ENCODE measurements at regions not wholly inside any gene's neighbourhood (a gene's known extent, or its start where the extent isn't known, plus 50 kb on each side); places are given as distances from the start of the nearest gene placed in this dataset.

DNA sequence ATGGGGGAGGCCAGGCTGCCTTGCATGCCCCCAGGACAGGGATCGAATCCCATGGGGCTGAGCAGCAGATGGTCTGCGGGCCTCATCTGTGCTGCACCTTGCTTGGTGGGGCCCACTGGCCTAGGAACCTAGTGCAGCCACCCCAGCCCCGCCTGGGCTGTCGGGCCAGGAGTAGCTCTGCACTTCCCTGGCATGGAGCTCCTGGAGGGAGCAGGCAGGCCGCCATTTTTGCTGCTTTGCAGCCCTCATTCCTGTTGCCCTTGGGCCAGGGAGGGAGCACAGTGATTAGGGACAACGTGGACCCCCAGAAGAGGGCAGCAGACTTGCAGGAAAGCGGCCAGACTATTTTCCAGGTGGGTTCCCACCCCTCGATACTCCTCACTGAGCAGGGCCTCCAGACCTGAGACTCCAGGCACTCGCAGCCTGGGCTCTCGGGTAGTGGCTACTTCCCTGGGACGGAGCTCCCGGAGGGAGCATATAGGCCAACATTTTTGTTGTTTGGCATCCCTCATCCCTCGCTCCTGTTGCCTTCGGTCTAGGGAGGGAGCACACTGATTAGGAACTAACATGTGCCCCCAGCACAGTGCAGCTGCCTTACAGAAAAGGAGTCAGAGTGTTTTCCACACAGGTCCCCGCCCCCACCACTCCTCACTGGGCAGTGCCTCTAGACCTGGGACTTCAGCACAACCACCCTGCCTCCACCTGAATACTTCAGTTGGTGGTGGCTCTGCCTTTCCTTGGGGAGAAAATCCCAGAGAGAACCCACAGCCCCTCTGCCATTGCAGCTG lies 99.5 kb downstream of the MAIP1 start:
- no peak for DNase-seq

DNA sequence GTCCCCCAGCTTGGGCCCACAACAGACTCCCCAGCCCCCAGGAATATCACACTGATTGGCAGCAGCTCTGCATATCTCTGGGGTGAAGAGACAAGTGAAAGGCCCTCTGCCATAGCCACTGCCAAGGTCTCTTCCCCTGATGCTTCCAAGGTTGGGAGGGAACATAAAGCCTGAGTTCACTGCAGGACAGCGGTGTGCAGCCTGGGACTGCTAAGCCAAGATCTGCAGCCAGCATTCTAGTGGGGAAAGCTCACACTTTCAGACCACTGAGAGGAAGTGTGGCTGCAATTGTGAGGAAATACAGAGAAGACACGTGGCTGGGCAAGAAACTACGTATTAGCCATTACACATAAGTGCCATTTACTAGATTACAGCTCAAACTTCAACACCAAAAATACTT lies 100.7 kb downstream of the MAIP1 start:
- no peak for DNase-seq

DNA sequence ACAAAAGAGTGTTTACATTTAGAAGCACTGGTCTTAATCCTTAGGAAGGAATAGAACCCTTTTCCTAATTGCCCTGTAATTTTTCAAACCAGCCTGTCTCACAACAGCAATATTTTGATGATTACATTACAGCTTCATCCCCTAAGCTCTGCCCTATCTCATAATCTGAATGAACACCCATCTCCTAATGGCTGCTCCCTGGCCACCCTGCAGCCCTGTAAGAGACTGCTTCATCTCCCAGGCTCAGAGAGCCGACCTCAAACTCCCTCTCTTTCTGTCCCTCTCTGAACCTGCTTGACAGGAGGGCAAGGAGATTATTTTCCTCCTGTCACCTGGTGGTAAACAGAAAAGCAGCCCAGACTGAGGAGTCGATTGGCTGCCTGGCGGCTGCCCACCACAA lies 107.8 kb downstream of the MAIP1 start:
- no peak for DNase-seq

DNA sequence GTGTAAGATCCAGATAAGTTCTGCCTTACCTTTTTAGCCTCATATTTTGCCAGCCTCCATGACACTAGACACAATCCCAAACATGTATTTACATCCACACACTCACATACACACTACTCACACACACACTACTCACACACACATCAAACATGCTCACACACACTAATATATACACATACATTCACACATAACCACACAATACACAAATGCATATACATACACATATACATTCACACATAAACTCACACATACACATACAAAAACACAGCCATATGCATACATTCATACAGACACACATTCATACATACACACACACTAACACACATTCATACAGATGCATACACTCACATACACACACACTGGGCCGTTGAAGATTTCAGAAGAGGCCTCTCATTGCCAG lies 109.5 kb downstream of the MAIP1 start:
- no peak for DNase-seq

DNA sequence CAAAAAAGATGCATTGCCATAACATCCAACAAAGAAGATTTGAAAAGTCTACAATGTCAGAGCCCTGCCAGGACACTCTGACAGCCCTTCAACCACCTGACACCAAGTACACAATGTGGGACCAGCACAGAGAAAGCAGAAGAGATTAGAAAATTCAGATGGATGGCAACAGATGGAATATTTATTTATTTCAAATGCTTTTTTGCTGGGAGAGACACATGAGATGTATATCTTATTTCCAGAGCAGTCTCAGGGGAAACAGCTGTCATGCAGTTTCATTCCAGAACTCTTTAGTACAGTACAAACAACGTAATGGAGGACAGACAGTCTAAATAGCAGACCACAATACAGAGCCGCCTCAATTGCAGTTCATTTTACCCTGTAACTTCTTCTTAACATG lies 110.1 kb downstream of the MAIP1 start:
- no peak for DNase-seq

DNA sequence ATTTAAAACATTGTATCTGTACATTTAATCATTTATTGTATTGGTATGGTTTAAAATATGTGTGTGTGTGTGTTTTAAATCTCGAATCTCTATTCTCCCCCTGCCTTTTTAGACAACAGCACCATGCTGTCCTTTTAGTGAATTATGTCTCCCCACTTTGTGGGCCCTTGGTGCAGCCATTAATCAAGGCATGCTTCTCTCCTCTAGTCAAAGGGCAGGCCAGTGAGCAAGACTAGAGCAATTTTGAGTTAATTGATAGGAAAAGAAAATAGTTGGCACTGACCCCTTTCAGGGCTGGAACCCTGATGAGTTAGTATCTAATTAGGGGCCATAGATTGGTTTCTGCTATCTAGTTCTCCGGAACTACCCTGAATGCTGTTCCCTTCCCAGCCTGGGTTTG lies 111.0 kb downstream of the MAIP1 start:
- no peak for DNase-seq

DNA sequence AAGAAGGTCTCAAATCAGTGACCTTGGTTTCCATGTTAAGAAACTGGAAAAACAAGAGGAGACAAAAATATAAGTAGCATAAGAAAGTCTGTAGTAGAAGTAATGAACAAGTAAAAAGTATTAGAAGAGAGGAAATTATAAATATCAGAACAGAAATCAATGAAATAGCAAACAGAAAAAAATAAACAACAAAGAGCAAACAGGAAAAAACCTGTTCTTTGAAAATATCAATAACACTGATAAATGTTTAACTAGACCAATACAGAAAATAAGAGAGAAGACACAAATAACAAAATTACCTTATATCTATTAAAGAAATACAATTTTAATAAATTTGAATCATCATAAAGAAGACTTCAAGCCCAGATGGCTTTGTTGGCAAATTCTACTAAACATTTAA lies 113.3 kb downstream of the MAIP1 start:
- DNase-seq = no peak

DNA sequence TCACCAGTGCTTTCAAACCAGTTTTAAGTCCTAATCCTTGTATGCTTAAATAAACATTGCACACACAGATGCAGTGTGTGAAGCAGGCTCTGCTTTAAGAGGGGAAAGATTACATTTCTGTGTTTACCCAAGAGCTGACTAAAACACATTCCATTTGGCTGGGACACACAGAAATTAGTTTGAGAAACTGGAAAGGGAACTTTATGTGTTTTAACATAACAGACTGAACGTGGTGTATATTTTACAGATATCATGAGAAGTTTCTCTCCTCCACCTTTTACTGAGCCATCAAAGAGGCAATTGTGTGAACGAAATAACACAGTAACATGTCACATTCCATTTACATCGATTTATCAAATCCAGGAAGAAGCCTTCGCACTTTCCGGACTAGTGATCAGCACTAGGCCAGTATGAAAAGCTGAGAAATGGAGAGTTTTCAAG lies 121.8 kb downstream of the MAIP1 start:
- no peak for DNase-seq

DNA sequence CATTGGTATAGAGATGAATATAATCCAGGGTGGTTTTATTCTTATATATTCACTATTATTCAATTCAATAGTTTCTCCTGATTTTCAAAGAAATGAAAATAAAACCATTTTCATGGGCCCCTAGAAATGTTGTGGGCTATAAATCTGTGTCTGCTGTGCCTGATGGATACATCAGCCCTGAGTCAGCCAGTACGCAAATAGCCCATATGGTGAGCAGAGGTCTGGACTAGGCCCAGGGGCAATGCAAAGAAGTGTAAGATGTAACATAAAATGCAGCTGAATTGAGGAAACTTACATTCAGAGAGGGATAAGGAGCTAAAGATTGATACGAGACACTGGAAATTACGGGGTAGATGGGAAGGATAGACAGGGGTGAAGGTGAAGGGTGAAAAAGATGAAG lies 122.5 kb downstream of the MAIP1 start:
- no peak for DNase-seq

DNA sequence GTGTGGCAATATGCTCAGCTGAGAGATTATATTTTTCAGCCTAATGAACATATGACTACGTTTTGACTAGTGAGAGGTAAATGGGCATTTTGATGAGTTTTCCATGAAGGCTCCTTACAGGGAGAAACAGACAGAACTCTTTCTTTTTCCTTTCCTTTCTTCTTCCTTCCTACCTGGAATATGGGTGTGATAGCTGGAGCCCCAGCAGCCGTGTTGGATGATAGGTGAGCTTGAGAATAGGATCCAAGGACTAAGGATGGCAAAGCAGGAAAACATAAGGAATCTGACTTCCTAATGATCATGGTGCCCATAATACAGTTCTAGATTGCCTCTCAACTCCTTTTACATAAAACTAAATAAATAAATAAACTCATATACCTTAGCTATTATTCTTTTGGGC lies 124.0 kb downstream of the MAIP1 start:
- no peak for DNase-seq

DNA sequence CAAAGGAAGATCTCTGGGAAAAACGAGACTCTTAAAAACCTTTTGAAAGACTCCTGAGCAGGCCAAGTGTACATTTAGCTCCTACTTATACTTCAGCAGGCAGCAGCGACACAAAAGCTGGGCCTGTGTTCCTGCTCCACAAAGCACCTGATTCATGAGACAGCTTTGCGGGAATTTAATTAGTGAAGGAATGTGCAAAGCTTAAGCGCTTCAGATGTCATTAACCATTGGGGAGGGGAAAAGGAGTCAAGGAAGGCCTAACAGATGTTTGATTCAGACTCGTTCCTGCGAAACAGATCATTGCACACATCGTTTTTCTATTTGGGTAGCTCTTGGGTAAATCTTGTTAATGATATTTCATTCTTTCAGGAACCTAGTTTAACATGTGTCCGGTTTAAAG lies 125.9 kb downstream of the MAIP1 start:
- no peak for DNase-seq

DNA sequence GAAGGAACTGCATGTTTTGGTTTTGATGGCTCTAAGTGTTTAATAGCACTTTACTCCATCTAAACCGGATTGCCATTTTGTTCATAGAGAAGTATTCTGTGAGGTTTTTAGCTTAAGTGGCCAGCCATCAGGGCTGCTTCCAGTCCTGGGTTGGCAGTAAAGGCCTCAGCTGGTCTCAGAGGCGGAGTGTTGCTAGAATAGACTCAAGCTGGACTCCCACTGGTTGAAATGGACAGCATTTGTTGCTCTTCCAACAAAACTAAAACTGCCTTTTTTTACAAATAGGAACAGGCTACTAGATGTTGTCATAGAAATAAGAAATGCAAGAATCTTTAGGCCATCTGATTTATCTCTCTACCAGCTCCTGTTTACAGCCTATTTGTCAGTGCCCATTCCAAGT lies 126.4 kb downstream of the MAIP1 start:
- no peak for DNase-seq

DNA sequence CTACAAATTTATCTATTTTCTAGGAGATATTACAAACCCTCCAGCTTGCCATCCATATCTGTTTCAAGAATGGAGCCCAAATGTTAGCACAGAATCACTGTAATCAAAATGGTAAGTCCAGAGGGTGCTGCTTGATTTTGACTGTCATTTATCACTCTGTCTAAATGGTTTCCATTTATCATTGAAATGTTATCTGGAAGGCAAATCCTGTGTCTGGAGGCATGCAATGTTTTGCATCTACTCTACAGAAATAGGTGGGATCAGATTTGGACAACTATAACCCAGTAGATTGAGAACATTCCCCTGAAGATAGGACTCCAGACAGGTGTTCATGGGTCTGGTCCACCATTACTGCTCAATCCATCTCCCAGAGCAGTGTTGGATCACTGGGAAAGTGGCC lies 128.7 kb downstream of the MAIP1 start:
- no peak for DNase-seq

DNA sequence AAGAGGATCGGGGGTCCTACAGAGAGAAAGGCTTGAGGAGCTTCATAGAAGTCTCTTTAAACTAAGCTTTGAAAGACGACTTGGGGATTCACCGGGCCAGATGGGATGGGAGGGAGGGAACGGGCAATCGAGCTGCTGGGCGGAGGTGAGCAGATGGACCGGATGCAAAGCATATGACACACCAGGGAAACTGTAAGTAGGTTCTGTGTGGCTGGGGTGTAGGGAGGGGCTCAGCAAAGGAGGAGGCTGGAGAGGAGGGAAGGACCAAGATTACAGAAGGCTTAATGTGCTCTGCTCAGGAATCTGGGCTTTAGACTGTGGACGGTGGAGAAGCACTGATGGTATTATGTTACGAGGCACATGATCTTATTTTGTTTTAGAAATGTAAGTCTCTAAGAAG lies 131.5 kb downstream of the MAIP1 start:
- no peak for DNase-seq

DNA sequence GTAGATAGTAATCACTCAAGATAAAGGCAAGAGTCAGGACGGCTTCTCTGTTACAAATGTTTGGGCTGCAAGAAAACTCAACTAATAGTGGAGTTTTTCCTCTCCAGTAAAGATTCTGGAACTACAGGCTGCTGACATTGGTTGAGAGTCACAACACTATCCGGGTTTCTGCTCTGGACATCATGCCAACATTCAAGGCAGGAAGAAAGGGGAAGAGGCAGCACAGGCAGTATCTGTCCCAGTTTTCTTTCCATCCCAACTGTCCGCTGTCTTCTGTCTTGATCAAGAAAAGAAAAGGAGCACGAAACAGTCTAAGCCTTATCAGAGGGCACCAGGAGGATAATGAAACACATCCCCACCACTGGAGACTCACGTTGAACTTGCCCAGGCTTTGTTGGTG lies 132.1 kb downstream of the MAIP1 start:
- no peak for DNase-seq

DNA sequence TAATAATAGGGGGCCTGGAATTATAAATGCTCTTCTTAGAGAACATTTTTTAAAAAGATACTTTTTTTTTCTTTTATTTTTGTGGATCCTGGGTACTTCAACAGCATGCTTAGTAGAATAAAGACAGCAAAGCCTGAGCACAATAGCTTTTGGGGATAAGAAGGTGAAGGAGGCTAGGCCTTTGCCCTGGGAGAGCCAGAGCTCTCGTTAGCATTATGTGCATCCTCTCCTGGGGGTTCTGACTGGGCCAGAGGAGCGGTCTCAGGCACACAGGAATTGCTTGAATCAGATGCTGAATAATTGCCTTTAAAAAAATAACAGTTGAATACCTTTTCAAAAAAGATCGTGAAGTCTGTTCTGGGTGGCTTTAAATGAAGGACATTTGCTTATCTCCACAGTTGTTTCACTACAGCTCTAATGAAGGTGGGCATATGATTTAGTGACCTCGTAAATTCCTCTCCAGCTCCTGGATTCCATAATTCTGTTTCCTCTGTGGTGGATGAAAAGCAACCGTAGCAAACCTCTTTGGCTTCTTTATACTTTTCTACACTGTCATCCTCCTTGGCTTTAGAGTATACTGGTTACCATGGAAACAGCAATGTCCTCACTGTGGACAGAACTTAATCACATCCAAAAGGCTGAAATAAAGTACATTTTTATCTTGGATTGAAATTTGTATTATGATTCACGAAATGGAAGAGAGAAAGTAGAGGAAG lies 133.8 kb downstream of the MAIP1 start:
- DNase-seq = no peak

DNA sequence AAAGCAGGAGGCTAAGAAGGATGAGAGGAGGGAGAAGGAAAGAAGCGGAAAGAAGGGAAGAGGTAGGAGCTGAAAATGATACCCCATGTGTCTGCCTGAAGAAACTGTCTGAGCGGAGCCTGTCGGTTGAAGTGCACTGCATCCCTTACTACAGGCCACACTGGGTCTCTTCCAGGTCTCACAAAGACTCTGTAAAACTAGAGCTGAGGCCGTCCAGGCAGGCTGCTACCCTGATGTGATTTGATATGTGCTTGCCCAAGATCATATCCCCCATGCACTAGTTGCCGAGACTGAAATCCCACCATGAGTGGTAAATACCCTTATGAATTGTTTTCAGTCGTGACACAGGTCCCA lies 134.4 kb downstream of the MAIP1 start:
- DNase-seq = no peak

DNA sequence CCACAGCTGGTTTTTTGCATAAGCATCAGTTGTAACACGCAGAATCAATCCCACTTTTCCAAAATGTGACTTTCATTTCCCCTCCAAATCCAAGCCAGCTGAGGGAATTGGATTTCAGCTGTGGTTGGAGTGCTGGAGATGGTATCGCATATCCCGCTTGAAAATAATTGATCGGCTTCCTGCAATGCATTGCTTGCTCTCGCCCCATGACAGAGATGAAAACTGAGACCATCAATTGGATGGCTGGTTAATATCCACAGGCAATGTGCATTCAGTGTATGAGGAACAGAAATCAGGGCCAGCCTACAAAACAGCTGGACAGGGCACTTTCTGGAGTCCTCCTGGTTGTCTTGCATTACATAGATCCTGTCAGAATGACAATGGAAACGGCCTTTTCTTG lies 135.3 kb downstream of the MAIP1 start:
- no peak for DNase-seq

DNA sequence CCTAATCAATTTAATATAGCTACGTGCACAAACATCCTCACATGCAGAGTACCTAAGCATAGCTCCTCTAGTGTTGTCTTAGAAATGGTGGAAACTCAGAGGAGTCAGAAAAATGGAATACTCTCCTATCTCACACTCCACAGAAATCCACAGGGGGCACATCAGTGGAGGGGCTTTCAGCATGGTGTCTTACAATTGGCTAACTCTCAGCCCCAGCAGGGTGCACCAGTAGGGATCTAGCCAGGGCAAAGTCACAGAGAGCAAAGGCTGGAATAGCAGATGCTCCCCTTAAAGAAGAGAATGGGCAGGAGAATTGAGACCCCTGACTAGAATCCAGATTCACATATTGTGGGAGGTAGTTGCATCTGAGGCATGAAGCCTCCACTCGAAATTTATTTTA lies 135.7 kb downstream of the MAIP1 start:
- no peak for DNase-seq

DNA sequence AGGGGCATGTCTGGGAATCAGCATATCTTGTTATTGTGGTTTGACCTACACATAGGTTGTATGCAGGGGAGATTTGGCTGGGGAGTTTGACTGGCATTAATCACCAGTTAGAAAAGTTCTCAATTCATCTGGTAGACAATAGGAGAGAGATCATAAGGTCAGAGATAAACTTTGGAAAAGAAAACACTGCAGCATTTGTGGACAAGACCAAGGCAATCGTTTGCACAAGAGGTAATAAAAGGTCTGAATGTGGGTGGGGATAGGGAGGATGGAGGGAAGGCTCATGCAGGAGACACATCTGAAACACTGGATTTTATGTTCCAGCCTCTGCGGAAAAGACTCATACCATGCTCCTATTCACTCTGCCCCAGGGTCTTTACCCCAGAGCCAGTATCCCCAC lies 136.9 kb downstream of the MAIP1 start:
- no peak for DNase-seq

DNA sequence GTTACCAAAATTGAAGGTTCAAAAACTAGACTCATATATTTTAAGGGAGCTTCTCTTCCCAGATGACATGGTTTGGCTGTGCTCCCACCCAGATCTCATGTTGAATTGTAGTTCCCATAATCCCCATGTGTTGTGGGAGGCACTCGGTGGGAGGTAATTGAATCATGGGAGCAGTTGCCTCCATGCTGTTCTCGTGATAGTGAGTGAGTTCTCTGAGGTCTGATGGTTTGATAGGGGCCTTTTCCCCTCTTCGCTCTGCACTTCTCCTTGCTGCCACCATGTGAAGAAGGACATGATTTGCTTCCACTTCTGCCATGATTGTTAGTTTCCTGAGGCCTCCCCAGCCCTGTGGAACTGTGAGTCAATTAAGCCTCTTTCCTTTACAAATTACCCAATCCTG lies 140.1 kb downstream of the MAIP1 start:
- no peak for DNase-seq

DNA sequence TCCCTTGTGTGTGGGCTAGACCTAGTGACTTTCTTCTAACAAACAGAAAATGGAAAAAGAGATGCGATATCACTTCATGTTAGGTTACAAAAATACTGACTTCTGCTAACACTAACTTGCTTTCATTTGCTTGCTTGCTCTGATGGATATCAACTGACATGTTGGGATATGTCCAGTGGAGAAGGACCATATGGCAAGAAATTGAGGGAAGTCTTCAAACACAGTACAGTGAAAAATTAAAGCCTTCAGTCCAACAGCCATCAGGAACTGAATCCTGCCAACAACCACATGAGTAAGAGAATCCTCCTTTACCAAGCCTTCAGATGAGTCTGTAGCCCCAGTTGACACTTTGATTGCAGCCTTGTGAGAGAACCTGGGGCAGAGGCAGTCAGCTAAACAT lies 143.9 kb downstream of the MAIP1 start:
- DNase-seq = no peak

DNA sequence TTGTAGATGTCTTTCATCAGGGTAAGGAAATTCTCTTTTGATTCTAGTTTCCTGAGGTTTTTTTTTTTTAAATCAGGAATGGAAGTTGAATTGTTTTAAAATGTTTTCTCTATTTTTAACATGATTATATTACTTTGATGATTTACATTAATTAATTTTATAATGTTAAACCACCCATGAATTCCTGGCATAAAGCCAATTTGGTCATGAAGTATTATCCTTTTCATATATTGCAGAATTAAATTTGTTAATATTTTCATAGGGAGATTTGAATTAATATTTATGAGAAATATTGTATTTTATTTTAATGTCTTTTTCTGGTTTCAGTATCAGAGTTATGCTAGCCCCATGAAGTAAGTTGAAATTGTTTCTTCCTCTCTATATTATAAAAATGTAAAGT lies 144.6 kb downstream of the MAIP1 start:
- no peak for DNase-seq

DNA sequence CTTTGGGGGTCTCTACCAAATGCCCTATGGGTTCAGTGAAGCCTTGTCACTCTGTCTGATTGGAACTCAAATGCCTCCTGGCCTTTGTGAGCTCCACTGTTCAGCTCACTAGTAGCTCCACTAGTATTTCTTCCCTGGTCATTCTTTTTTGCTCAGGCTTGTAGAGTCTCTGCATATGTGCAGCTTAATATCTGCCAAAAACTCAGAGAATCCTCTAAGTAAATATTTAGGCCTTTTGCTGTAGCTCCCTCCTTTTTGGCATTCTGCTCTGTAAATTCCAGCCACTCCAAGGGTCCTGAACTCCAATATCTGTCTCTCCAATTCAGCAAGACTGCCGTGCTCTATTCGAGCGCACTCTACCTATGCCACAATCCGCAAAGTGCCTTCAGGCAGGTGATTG lies 146.5 kb downstream of the MAIP1 start:
- DNase-seq = no peak

DNA sequence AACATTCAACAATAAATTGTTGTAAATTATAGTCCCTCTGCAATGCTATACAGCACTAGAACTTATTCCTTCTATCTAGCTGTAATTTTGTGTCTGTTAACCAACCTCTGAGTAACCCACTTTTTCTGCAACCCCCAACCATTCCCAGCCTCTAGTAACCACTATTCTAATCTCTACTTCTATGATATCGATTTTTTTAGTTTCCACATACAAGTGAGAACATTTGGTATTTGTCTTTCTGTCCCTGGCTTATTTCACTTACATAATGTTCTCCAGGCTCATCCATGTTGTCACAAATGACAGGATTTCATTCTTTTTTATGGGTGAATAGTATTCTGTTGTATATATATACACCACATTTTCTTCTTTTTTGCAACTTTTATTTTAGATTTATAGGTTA lies 147.6 kb downstream of the MAIP1 start:
- no peak for DNase-seq
